ENCODE measurements at regions not wholly inside any gene's neighbourhood (a gene's known extent, or its start where the extent isn't known, plus 50 kb on each side); places are given as distances from the start of the nearest gene placed in this dataset.

DNA sequence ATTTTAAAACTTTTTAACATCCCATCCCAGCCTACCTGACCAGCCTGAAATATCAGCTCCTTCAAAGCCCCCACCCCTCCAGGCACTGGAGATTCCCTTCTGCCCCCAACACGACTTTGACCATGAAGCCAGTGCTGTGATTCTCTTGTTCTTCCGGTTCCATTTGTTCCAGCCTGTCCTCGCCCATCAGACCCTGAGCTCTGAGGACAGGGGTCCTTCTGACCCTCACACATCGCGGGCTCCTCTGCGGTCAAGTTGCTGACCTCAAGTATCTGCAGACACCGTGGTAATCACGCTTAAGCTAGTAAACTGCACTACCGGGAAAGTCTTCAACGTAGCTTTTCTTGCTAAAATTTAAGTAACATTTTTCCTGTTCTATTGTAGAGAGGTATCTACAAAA is 282.2 kb upstream of the SALL3 start:
- Histone ChIP-seq H3K4me3 (ENCODE audit: low read length) (no peak overlapping the region), H3K9me2 (replicated peaks; ENCODE audit: control insufficient read depth, low read length) (no peaks in the 10 kb centered on the region), H3K4me1 (ENCODE audit: control insufficient read depth, low read length) (no peaks in the 10 kb centered on the region), H3K4me2 (ENCODE audit: low read length) (no peak overlapping the region), H3K79me2 (ENCODE audit: control insufficient read depth, low read length) (no peaks in the 10 kb centered on the region), H3K27me3 (ENCODE audit: control insufficient read depth, low read length) (no peaks in the 10 kb centered on the region), H3K27ac (ENCODE audit: low read depth, low read length) (no peak overlapping the region), H3F3A (ENCODE audit: control insufficient read depth, insufficient read depth) (no peaks in the 10 kb centered on the region), H4K20me1 (ENCODE audit: control insufficient read depth, insufficient read depth, low read depth, low read length) (no peaks in the 10 kb centered on the region), H3K36me3 (ENCODE audit: control insufficient read depth, low read length) (no peaks in the 10 kb centered on the region), H3K9me3 (ENCODE audit: control insufficient read depth, insufficient read depth, low read length) (no peaks in the 10 kb centered on the region)
- TF ChIP-seq EZH2phosphoT487 (IDR thresholded peaks at IDR 0.05; ENCODE audit: borderline replicate concordance, low read length): no peak
- TF ChIP-seq, protein P1, sequence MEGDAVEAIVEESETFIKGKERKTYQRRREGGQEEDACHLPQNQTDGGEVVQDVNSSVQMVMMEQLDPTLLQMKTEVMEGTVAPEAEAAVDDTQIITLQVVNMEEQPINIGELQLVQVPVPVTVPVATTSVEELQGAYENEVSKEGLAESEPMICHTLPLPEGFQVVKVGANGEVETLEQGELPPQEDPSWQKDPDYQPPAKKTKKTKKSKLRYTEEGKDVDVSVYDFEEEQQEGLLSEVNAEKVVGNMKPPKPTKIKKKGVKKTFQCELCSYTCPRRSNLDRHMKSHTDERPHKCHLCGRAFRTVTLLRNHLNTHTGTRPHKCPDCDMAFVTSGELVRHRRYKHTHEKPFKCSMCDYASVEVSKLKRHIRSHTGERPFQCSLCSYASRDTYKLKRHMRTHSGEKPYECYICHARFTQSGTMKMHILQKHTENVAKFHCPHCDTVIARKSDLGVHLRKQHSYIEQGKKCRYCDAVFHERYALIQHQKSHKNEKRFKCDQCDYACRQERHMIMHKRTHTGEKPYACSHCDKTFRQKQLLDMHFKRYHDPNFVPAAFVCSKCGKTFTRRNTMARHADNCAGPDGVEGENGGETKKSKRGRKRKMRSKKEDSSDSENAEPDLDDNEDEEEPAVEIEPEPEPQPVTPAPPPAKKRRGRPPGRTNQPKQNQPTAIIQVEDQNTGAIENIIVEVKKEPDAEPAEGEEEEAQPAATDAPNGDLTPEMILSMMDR (IDR thresholded peaks at IDR 0.05; ENCODE audit: low read depth, low read length, poor library complexity, severe bottlenecking): no peak

- TF ChIP-seq EZH2phosphoT487 (IDR thresholded peaks at IDR 0.05; ENCODE audit: borderline replicate concordance, low read length): no peak
- TF ChIP-seq, protein P1 (IDR thresholded peaks at IDR 0.05; ENCODE audit: low read depth, low read length, poor library complexity, severe bottlenecking): no peak
- no peaks in the 10 kb centered on the region for H3F3A ChIP-seq (ENCODE audit: control insufficient read depth, insufficient read depth)
- no peak overlapping the region for H3K4me3 ChIP-seq (ENCODE audit: low read length)
- H3K79me2 ChIP-seq (ENCODE audit: control insufficient read depth, low read length): no peaks in the 10 kb centered on the region
- H3K9me3 ChIP-seq (ENCODE audit: control insufficient read depth, insufficient read depth, low read length): 0 out of 2 replicates have a peak, but pooled peaks cover 3% of the 10 kb centered on the region
- no peaks in the 10 kb centered on the region for H3K27me3 ChIP-seq (ENCODE audit: control insufficient read depth, low read length)
- no peaks in the 10 kb centered on the region for H4K20me1 ChIP-seq (ENCODE audit: control insufficient read depth, insufficient read depth, low read depth, low read length)
- H3K4me2 ChIP-seq (ENCODE audit: low read length): no peak overlapping the region
- H3K36me3 ChIP-seq (ENCODE audit: control insufficient read depth, low read length): no peaks in the 10 kb centered on the region
- no peaks in the 10 kb centered on the region for H3K9me2 ChIP-seq (replicated peaks; ENCODE audit: control insufficient read depth, low read length)
- no peak overlapping the region for H3K27ac ChIP-seq (ENCODE audit: low read depth, low read length)
- no peaks in the 10 kb centered on the region for H3K4me1 ChIP-seq (ENCODE audit: control insufficient read depth, low read length)
Observed at GRCh38 chr18:78698914-78699313, 280.7 kb upstream of the SALL3 start.

- no peak for TF ChIP-seq EZH2phosphoT487 (IDR thresholded peaks at IDR 0.05; ENCODE audit: borderline replicate concordance, low read length)
- TF ChIP-seq, protein P1 (IDR thresholded peaks at IDR 0.05; ENCODE audit: low read depth, low read length, poor library complexity, severe bottlenecking): no peak
- Histone ChIP-seq H3F3A (ENCODE audit: control insufficient read depth, insufficient read depth) (no peaks in the 10 kb centered on the region), H3K27ac (ENCODE audit: low read depth, low read length) (no peak overlapping the region), H3K79me2 (ENCODE audit: control insufficient read depth, low read length) (no peaks in the 10 kb centered on the region), H3K36me3 (ENCODE audit: control insufficient read depth, low read length) (no peaks in the 10 kb centered on the region), H3K4me2 (ENCODE audit: low read length) (no peak overlapping the region), H3K4me1 (ENCODE audit: control insufficient read depth, low read length) (no peaks in the 10 kb centered on the region), H3K9me3 (ENCODE audit: control insufficient read depth, insufficient read depth, low read length) (0 out of 2 replicates have a peak, but pooled peaks cover 5% of the 10 kb centered on the region), H3K4me3 (ENCODE audit: low read length) (no peak overlapping the region), H3K9me2 (replicated peaks; ENCODE audit: control insufficient read depth, low read length) (no peaks in the 10 kb centered on the region), H3K27me3 (ENCODE audit: control insufficient read depth, low read length) (no peaks in the 10 kb centered on the region), H4K20me1 (ENCODE audit: control insufficient read depth, insufficient read depth, low read depth, low read length) (no peaks in the 10 kb centered on the region)
Observed at GRCh38 chr18:78699499-78699898, 280.1 kb upstream of the SALL3 start.
